Uterus (tissue), 3 donors: ENCODE measurements at regions not wholly inside any gene's neighbourhood (a gene's known extent, or its start where the extent isn't known, plus 50 kb on each side); places are given as distances from the start of the nearest gene placed in this dataset.
A peak's percentile ranks its signal among the peaks of the same experiment; 100 is the strongest.

Source experiments
- DNase-seq, 2 donors: peaks; one replicate each; pipeline ENCODE4 v3.0.0-alpha.2; 2019 to 2020
- H3K27ac ChIP-seq, 2 donors: fragments of 200-600 bp; sonication (generic); 1 replicate in 1 of 2; 2 replicates in 1 of 2; pipeline ENCODE4 v1.5.1; 2016 to 2018
- H3K27me3 ChIP-seq, 2 donors: fragments of 200-600 bp; sonication (generic); one replicate each; pipeline ENCODE4 v1.5.1; 2018 to 2019; ENCODE audit warnings: control low read depth in 1 of 2
- H3K36me3 ChIP-seq, 2 donors: fragments of 200-600 bp; sonication (generic); one replicate each; pipeline ENCODE4 v1.5.1; 2019; ENCODE audit warnings: control low read depth in 1 of 2
- H3K4me1 ChIP-seq, 2 donors: fragments of 200-600 bp; sonication (generic); one replicate each; pipeline ENCODE4 v1.5.1; 2018 to 2019; ENCODE audit warnings: control low read depth in 1 of 2
- H3K4me3 ChIP-seq, 2 donors: fragments of 200-600 bp; sonication (generic); 1 replicate in 1 of 2; 2 replicates in 1 of 2; pipeline ENCODE4 v1.5.1; 2018 to 2019; ENCODE audit warnings: mild to moderate bottlenecking in 1 of 2
- H3K9me3 ChIP-seq, 2 donors: fragments of 200-600 bp; sonication (generic); one replicate each; pipeline ENCODE4 v1.5.1; 2019; ENCODE audit warnings: control low read depth in 1 of 2
- POLR2A ChIP-seq, 2 donors: fragments of 450-650 bp; IDR thresholded peaks; one replicate each; pipeline ENCODE4 v1.6.1; 2016; ENCODE audit warnings: antibody characterized with exemption in 2 of 2, mild to moderate bottlenecking in 1 of 2, moderate library complexity in 1 of 2
- intact Hi-C: fragments of 100-400 bp; cut with DNase I; formaldehyde crosslinking; loops from one replicate; pipeline ENCODE4 v1.15.1; 2023; ENCODE audit warnings: low total_unique reads
- TF ChIP-seq, protein P1 (sequence below), 4 experiments: fragments of 200-600 bp in 2 of 4; fragments of 450-650 bp in 2 of 4; sonication (generic) in 2 of 4; IDR thresholded peaks; one replicate each; pipeline ENCODE4 v1.5.1; 2016 to 2019; ENCODE audit warnings: antibody characterized with exemption in 4 of 4, mild to moderate bottlenecking in 2 of 4, moderate library complexity in 1 of 4
- donor health status: DM: yes; HTN: yes; CAD: no.

DNA sequence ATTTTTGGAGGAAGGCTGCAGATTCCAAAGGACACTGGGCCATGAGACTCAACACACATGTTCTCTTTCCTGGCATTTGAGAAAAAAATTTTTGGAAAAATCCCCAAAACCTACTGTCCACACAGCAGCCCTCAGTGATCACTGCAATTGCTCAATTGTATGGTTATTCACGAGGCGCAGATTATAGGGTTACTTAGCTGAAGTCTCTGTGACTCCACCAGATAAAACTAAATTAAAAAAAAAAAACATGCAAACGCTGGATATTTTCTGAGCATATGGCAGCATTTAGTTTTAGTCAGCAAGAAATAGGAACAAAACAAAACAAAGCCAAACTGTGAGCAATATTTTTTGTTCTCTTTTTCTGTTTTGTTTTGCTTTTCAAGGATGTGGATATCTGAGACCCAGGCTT, 83.8 kb upstream of the FAM20A start:
- DNase-seq: peak in 1 of 2 donors; percentile 37
- Histone ChIP-seq H3K27me3 (no peaks in the 10 kb centered on the region), H3K27ac (peak overlapping the region; percentile 53 to 57), H3K4me3 (no peak overlapping the region), H3K4me1 (no peaks in the 10 kb centered on the region), H3K36me3 (no peaks in the 10 kb centered on the region), H3K9me3 (no peaks in the 10 kb centered on the region)
- intact Hi-C loops: no loop called here
- TF ChIP-seq, protein P1, sequence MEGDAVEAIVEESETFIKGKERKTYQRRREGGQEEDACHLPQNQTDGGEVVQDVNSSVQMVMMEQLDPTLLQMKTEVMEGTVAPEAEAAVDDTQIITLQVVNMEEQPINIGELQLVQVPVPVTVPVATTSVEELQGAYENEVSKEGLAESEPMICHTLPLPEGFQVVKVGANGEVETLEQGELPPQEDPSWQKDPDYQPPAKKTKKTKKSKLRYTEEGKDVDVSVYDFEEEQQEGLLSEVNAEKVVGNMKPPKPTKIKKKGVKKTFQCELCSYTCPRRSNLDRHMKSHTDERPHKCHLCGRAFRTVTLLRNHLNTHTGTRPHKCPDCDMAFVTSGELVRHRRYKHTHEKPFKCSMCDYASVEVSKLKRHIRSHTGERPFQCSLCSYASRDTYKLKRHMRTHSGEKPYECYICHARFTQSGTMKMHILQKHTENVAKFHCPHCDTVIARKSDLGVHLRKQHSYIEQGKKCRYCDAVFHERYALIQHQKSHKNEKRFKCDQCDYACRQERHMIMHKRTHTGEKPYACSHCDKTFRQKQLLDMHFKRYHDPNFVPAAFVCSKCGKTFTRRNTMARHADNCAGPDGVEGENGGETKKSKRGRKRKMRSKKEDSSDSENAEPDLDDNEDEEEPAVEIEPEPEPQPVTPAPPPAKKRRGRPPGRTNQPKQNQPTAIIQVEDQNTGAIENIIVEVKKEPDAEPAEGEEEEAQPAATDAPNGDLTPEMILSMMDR (IDR thresholded peaks at IDR 0.05): no peak
- no peak for TF ChIP-seq POLR2A (IDR thresholded peaks at IDR 0.05)

DNA sequence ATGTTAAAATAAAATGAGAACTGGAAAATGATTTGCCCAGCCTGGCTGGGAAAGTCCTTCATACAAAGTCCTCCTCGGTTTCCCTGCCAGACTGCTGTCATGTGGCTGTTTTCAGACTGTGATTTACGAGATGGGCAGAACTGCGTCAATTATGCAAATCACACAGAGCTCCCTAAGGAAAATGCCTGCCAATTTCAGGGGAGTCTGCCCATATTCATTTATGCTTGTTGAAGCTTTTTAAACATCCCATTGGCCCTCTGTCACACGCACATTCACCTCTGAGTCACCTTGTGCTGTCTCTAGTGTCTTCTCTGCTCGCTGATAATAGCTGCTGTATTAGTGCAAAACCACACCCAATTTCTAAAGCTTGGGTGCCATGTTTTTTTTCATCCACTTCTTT, 81.7 kb upstream of the FAM20A start:
- no peaks in the 10 kb centered on the region for H3K9me3 ChIP-seq
- no peaks in the 10 kb centered on the region for H3K27me3 ChIP-seq
- no peak for DNase-seq
- H3K36me3 ChIP-seq: no peaks in the 10 kb centered on the region
- no peak overlapping the region for H3K4me3 ChIP-seq
- H3K27ac ChIP-seq: no peak overlapping the region
- intact Hi-C loops: no loop called here
- TF ChIP-seq POLR2A (IDR thresholded peaks at IDR 0.05): no peak
- TF ChIP-seq, protein P1 (IDR thresholded peaks at IDR 0.05): no peak
- no peaks in the 10 kb centered on the region for H3K4me1 ChIP-seq

DNA sequence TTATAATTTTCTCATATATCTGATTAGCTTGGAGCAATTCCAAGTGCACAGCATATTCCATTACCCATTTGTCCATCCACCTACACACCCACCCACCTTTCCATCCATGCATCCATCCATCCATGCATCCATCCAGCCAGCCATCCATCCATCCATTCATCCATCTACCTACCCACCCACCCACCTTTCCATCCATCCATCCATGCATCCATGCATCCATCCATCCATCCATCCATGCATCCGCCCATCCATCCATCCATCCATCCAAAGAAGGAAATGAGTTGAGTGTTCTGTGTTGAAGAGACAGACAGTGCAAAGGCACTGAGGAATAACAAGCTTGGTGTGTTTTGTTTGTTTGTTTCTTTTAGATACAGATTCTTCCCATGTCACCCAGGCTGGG, 78.7 kb upstream of the FAM20A start:
- H3K4me1 ChIP-seq: no peaks in the 10 kb centered on the region
- no peak overlapping the region for H3K4me3 ChIP-seq
- H3K9me3 ChIP-seq: no peaks in the 10 kb centered on the region
- intact Hi-C loops: no loop called here
- H3K36me3 ChIP-seq: no peaks in the 10 kb centered on the region
- no peaks in the 10 kb centered on the region for H3K27me3 ChIP-seq
- DNase-seq: no peak
- TF ChIP-seq POLR2A (IDR thresholded peaks at IDR 0.05): no peak
- TF ChIP-seq, protein P1 (IDR thresholded peaks at IDR 0.05): no peak
- H3K27ac ChIP-seq: no peak overlapping the region

DNA sequence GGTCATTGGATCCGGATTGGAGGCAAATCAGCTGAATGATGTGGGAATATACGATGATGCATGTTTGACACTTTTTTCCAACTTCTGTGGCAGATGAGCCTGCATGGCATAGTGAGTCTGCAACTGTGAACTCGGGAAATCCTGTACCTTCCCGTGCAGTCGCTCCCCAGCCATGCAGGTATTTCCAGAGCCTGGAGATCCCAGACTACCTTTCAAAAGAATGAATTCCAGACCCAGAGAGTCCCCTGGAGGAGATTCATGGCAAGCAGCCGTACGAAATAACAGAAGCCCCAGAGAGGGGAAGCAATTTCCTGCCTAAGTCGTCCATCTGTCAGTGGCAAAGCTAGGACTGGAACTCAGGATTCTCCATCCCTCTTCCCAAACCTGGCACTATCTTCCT, 75.7 kb upstream of the FAM20A start:
- Histone ChIP-seq H3K27ac (no peak overlapping the region), H3K9me3 (no peaks in the 10 kb centered on the region), H3K4me3 (no peak overlapping the region), H3K27me3 (no peaks in the 10 kb centered on the region), H3K4me1 (no peaks in the 10 kb centered on the region), H3K36me3 (no peaks in the 10 kb centered on the region)
- intact Hi-C loops: no loop called here
- no peak for DNase-seq
- TF ChIP-seq, protein P1 (IDR thresholded peaks at IDR 0.05): no peak
- no peak for TF ChIP-seq POLR2A (IDR thresholded peaks at IDR 0.05)

DNA sequence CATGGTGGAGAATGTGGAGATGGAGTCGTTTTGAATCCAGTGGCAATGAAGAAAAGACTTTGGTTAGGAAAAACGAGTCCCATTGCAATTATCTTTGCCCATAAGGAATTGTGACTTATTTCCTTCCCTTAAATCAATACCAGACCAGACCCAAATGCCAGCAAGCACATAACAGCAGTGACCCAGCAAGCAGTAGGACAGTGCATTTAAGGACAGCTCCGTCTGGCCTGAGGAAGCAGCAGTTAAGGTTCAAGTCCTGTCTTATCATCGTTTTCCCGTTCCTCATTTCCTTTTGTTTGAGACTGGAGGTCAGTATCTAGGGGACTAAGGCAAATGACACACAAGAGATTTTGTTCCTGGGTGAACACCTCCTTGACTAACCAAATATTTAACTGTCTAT, 74.6 kb upstream of the FAM20A start:
- Histone ChIP-seq H3K36me3 (no peaks in the 10 kb centered on the region), H3K4me3 (no peak overlapping the region), H3K27ac (no peak overlapping the region), H3K27me3 (no peaks in the 10 kb centered on the region), H3K4me1 (no peaks in the 10 kb centered on the region), H3K9me3 (no peaks in the 10 kb centered on the region)
- no peak for DNase-seq
- TF ChIP-seq, protein P1 (IDR thresholded peaks at IDR 0.05): no peak
- TF ChIP-seq POLR2A (IDR thresholded peaks at IDR 0.05): no peak
- intact Hi-C loops: no loop called here
